ENCODE measurements at regions not wholly inside any gene's neighbourhood (a gene's known extent, or its start where the extent isn't known, plus 50 kb on each side); places are given as distances from the start of the nearest gene placed in this dataset.

DNA sequence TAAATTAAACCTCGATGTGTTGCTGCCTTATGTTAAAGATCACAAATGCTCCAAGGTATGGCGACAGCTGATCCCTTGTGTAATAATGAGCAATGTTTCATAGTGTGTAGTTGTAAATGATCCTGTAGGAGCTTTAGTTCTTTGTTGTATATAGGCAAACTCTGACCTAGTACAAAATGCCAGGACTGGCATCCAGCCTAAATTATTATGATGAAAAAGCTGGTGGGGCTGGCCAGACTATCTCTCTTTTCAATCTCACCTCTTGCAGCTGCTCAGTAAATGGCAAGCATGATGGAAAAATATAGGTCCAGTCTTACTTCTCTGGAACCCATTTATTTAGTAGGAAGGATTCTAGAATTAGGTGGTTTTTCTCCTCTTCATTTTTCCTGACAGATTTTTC lies 345.1 kb upstream of the C11orf87 start:
- Histone ChIP-seq H3K36me3 (ENCODE audit: low read depth) (no peaks in the 10 kb centered on the region), H3K27me3 (ENCODE audit: insufficient read depth, poor library complexity, severe bottlenecking) (no peaks in the 10 kb centered on the region), H3K9me3 (ENCODE audit: severe bottlenecking) (no peaks in the 10 kb centered on the region), H3K4me1 (ENCODE audit: insufficient read depth, poor library complexity, severe bottlenecking) (no peaks in the 10 kb centered on the region), H3K27ac (ENCODE audit: poor library complexity, severe bottlenecking) (no peak overlapping the region), H3K4me3 (ENCODE audit: severe bottlenecking) (no peak overlapping the region)
- ATAC-seq (ENCODE audit: low read depth) (no peak), DNase-seq (ENCODE audit: low spot score) (no peak)
- TF ChIP-seq, protein P1, sequence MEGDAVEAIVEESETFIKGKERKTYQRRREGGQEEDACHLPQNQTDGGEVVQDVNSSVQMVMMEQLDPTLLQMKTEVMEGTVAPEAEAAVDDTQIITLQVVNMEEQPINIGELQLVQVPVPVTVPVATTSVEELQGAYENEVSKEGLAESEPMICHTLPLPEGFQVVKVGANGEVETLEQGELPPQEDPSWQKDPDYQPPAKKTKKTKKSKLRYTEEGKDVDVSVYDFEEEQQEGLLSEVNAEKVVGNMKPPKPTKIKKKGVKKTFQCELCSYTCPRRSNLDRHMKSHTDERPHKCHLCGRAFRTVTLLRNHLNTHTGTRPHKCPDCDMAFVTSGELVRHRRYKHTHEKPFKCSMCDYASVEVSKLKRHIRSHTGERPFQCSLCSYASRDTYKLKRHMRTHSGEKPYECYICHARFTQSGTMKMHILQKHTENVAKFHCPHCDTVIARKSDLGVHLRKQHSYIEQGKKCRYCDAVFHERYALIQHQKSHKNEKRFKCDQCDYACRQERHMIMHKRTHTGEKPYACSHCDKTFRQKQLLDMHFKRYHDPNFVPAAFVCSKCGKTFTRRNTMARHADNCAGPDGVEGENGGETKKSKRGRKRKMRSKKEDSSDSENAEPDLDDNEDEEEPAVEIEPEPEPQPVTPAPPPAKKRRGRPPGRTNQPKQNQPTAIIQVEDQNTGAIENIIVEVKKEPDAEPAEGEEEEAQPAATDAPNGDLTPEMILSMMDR (IDR thresholded peaks at IDR 0.05; ENCODE audit: poor library complexity, severe bottlenecking): no peak

DNA sequence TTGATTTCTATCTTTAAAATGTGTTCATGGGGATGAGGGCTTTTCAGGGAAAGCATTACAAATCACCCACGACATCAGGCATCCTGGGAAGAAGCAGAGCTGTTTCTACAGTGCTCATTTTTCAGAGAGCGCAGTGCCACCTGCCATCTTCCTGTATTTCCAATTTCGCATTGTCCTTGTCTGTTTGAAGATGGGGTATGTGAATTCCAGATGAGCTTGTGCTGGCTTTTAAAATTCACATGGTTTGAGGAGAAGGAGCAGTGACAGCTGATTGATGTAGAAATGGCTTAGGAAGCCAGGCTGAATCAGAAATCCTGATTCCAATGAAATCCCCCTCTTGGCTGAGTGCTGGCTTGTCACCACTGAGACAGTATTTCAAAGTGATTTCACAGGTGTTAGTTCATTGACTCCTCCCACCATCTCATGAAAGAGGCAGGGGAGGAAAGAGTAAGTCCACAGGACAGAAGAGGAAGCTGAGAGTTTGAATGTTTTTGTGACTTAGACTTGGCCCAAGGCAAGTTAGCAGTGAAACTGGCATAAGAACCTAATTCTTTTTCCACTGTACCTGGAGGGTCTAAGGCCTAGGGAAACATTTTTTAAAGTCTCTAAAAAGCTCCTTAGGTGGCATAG lies 344.6 kb upstream of the C11orf87 start:
- TF ChIP-seq, protein P1 (IDR thresholded peaks at IDR 0.05; ENCODE audit: poor library complexity, severe bottlenecking): no peak
- no peak overlapping the region for H3K27ac ChIP-seq (ENCODE audit: poor library complexity, severe bottlenecking)
- no peaks in the 10 kb centered on the region for H3K9me3 ChIP-seq (ENCODE audit: severe bottlenecking)
- no peaks in the 10 kb centered on the region for H3K4me1 ChIP-seq (ENCODE audit: insufficient read depth, poor library complexity, severe bottlenecking)
- DNase-seq (ENCODE audit: low spot score) (no peak), ATAC-seq (ENCODE audit: low read depth) (no peak)
- no peak overlapping the region for H3K4me3 ChIP-seq (ENCODE audit: severe bottlenecking)
- no peaks in the 10 kb centered on the region for H3K27me3 ChIP-seq (ENCODE audit: insufficient read depth, poor library complexity, severe bottlenecking)
- H3K36me3 ChIP-seq (ENCODE audit: low read depth): no peaks in the 10 kb centered on the region

DNA sequence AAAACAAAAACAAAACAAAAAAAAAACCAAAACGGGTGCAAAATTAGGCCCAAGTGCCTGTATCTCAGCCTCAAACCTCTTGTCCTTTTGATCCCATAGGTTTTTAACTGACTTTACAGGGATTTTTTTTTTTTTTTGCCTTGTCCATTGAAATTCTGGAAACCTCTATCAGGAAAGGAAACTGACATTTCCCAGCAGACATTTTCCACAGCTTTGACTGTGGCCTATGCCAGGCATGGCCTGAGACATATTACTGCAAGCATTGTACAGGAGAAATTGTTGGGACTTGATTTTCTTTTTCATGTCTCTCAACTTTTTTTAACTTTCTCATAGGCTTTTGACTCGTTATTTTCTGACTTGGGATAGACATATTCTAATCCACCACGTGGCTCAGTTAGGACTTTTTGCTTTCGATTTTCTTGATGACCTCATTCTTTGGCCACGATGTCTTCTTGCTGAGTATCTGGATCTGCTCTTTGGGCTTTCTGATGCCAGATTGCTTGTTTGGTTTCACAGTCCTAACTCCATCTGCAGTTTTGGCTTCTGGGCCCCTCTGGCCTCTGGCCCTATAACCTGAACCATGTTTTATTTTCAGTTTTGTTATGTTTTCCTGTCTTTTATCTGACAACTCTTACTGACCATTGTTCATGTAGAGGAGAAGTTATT lies 336.1 kb upstream of the C11orf87 start:
- ATAC-seq (ENCODE audit: low read depth) (no peak), DNase-seq (ENCODE audit: low spot score) (no peak)
- Histone ChIP-seq H3K27me3 (ENCODE audit: insufficient read depth, poor library complexity, severe bottlenecking) (no peaks in the 10 kb centered on the region), H3K9me3 (ENCODE audit: severe bottlenecking) (no peaks in the 10 kb centered on the region), H3K4me1 (ENCODE audit: insufficient read depth, poor library complexity, severe bottlenecking) (no peaks in the 10 kb centered on the region), H3K27ac (ENCODE audit: poor library complexity, severe bottlenecking) (no peak overlapping the region), H3K4me3 (ENCODE audit: severe bottlenecking) (no peak overlapping the region), H3K36me3 (ENCODE audit: low read depth) (no peaks in the 10 kb centered on the region)
- TF ChIP-seq, protein P1 (IDR thresholded peaks at IDR 0.05; ENCODE audit: poor library complexity, severe bottlenecking): no peak

DNA sequence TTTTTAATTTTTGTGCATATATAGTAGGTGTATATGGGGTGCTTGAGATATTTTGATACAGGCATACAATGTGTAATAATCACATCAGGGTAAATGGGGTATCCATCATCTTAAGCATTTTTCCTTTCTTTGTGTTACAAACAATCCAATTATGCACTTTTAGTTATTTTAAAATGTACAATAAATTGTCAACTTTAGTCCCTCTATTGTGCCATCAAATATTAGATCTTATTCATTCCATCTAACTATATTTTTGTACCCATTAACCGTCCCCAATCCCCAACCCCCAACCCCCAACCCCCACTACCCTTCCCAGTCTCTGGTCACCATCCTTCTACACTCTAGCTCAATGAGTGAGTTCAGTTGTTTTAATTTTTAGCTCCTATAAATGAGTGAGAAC lies 335.1 kb upstream of the C11orf87 start:
- TF ChIP-seq, protein P1 (IDR thresholded peaks at IDR 0.05; ENCODE audit: poor library complexity, severe bottlenecking): no peak
- H3K4me1 ChIP-seq (ENCODE audit: insufficient read depth, poor library complexity, severe bottlenecking): no peaks in the 10 kb centered on the region
- ATAC-seq (ENCODE audit: low read depth) (no peak), DNase-seq (ENCODE audit: low spot score) (no peak)
- no peak overlapping the region for H3K27ac ChIP-seq (ENCODE audit: poor library complexity, severe bottlenecking)
- H3K27me3 ChIP-seq (ENCODE audit: insufficient read depth, poor library complexity, severe bottlenecking): no peaks in the 10 kb centered on the region
- H3K4me3 ChIP-seq (ENCODE audit: severe bottlenecking): no peak overlapping the region
- H3K9me3 ChIP-seq (ENCODE audit: severe bottlenecking): no peaks in the 10 kb centered on the region
- no peaks in the 10 kb centered on the region for H3K36me3 ChIP-seq (ENCODE audit: low read depth)

GRCh38 chr11:109088086-109088485 lies 333.9 kb upstream of the C11orf87 start:
- DNase-seq (ENCODE audit: low spot score) (no peak), ATAC-seq (ENCODE audit: low read depth) (no peak)
- no peak overlapping the region for H3K27ac ChIP-seq (ENCODE audit: poor library complexity, severe bottlenecking)
- H3K36me3 ChIP-seq (ENCODE audit: low read depth): no peaks in the 10 kb centered on the region
- H3K4me3 ChIP-seq (ENCODE audit: severe bottlenecking): no peak overlapping the region
- H3K4me1 ChIP-seq (ENCODE audit: insufficient read depth, poor library complexity, severe bottlenecking): no peaks in the 10 kb centered on the region
- H3K27me3 ChIP-seq (ENCODE audit: insufficient read depth, poor library complexity, severe bottlenecking): no peaks in the 10 kb centered on the region
- no peaks in the 10 kb centered on the region for H3K9me3 ChIP-seq (ENCODE audit: severe bottlenecking)
- TF ChIP-seq, protein P1 (IDR thresholded peaks at IDR 0.05; ENCODE audit: poor library complexity, severe bottlenecking): no peak
